Heart right ventricle (tissue), 16 donors: ENCODE measurements at regions not wholly inside any gene's neighbourhood (a gene's known extent, or its start where the extent isn't known, plus 50 kb on each side); places are given as distances from the start of the nearest gene placed in this dataset.

ENCODE experiments used
- ATAC-seq, 8 donors: fragments of 200-7000 bp; cut with Tn5 transposase; one replicate each; pipeline ENCODE4 v1.9.1; 2020; ENCODE audit warnings: mild to moderate bottlenecking in 8 of 8, moderate library complexity in 8 of 8, moderate number of reproducible peaks in 1 of 8
- DNase-seq, 2 donors: peaks; one replicate each; pipeline ENCODE4 v3.0.0-alpha.2; 2020
- H3K27ac ChIP-seq, 10 donors: fragments of 200-600 bp; sonication (generic) in 2 of 10; one replicate each; pipeline versions ENCODE4 v1.5.0 to v1.8.0; 2020 to 2022; ENCODE audit warnings: mild to moderate bottlenecking in 3 of 10
- H3K27me3 ChIP-seq, 7 donors: fragments of 200-600 bp; one replicate each; pipeline ENCODE4 v1.8.0; 2021 to 2022; ENCODE audit warnings: mild to moderate bottlenecking in 2 of 7
- H3K36me3 ChIP-seq, 9 donors: fragments of 200-600 bp; sonication (generic) in 1 of 9; one replicate each; pipeline versions ENCODE4 v1.5.0 to v1.8.0; 2020 to 2022; ENCODE audit warnings: mild to moderate bottlenecking in 2 of 9
- H3K4me1 ChIP-seq, 9 donors: fragments of 200-600 bp; sonication (generic) in 1 of 9; one replicate each; pipeline versions ENCODE4 v1.5.0 to v1.8.0; 2020 to 2022; ENCODE audit warnings: mild to moderate bottlenecking in 4 of 9
- H3K4me3 ChIP-seq, 10 donors: fragments of 200-600 bp; sonication (generic) in 2 of 10; one replicate each; pipeline versions ENCODE4 v1.5.0 to v1.8.0; 2020 to 2022; ENCODE audit warnings: mild to moderate bottlenecking in 7 of 10, moderate library complexity in 2 of 10
- H3K9me3 ChIP-seq, 11 donors: fragments of 200-600 bp in 10 of 11; sonication (generic) in 2 of 11; one replicate each; pipeline versions ENCODE4 v1.5.0 to v1.8.0; 2013 to 2022; ENCODE audit warnings: mild to moderate bottlenecking in 2 of 11, control low read depth in 1 of 11, moderate library complexity in 1 of 11
- WGBS, 2 donors: extraction: QIAGEN DNeasy Blood & Tissue Kit; methylation state at CpG; one replicate each; pipeline ENCODE4 v1.1.7; 2013; ENCODE audit warnings: inconsistent platforms in 1 of 2; 5-methylcytosine and 5-hydroxymethylcytosine counted together
- intact Hi-C, 10 donors: fragments of 100-400 bp; cut with DNase I; formaldehyde crosslinking; loops; one replicate each; pipeline versions ENCODE4 v1.11.1 to v1.14.2; 2022
- TF ChIP-seq, protein P1 (sequence below), 9 donors: fragments of 200-600 bp; sonication (generic) in 2 of 9; IDR thresholded peaks; one replicate each; pipeline versions ENCODE4 v1.5.0 to v1.8.0; 2021 to 2022; ENCODE audit warnings: antibody characterized with exemption in 9 of 9, mild to moderate bottlenecking in 5 of 9, moderate library complexity in 1 of 9
- donor health status: Arrhythmogenic right ventricular cardiomyopathy.
- donor health status: ischemic (EF 13 %, LVEDD 7.1; RV severe dilation, severe dysfunction).
- donor health status: healthy with polysubstance abuse.
- donor health status: DM: no; HTN: yes; CAD: no.
- donor health status: DM: no; HTN: no; CAD: no.
- donor health status: ischemic (EF 25% LVEDD 6.9; RV normal size, moderate dysfunction).
- donor health status: ischemic (EF 25% LVEDD 5.7; RV mildly dilated, moderate dysfunction).
- donor health status: healthy.
- donor health status: DM: yes; HTN: yes; CAD: no.
- donor health status: Ischemic cardiomyopathy.
- donor health status: ischemic (EF 35%, LVEDD 5.7; RV mildly dilated, moderate dysfunction).
- donor health status: nonischemic (EF 11% LVEDD 7.7; RV severe dilation, severe dysfunction).
- donor health status: DM: yes; HTN: yes; CAD: no.
- donor health status: PGD.
- donor health status: ischemic (EF 29% LVEDD 5.4; RV normal size, mild dysfunction).
- donor health status: nonischemic (EF 23%, LVEDD 6.1; RV moderate dilation, normal function).

DNA sequence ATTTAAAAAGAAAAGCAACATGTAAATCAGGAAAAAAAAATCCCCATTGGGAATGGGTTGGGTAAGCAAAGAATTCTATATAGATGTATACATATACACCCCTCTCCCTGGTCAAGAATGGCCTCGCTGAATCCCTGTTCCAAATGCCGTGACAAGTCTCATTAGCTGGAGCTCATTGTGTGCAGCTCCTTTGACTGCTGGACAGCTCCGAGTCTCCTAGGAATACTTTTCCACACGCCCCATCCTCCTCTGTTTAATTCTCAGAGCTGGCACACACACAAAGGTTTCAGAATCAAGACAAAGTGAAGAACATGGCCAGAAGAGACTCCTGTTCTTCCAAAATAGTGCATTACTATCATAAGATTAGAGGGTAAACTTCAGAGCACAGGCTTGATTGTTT, 130.9 kb upstream of the MKLN1 start:
- intact Hi-C loops, result no loop called here
- Histone ChIP-seq H3K4me1 (no peaks in the 10 kb centered on the region), H3K27ac (no peak overlapping the region), H3K9me3 (no peaks in the 10 kb centered on the region), H3K4me3 (no peak overlapping the region), H3K27me3 (no peaks in the 10 kb centered on the region), H3K36me3 (no peaks in the 10 kb centered on the region)
- TF ChIP-seq, protein P1, sequence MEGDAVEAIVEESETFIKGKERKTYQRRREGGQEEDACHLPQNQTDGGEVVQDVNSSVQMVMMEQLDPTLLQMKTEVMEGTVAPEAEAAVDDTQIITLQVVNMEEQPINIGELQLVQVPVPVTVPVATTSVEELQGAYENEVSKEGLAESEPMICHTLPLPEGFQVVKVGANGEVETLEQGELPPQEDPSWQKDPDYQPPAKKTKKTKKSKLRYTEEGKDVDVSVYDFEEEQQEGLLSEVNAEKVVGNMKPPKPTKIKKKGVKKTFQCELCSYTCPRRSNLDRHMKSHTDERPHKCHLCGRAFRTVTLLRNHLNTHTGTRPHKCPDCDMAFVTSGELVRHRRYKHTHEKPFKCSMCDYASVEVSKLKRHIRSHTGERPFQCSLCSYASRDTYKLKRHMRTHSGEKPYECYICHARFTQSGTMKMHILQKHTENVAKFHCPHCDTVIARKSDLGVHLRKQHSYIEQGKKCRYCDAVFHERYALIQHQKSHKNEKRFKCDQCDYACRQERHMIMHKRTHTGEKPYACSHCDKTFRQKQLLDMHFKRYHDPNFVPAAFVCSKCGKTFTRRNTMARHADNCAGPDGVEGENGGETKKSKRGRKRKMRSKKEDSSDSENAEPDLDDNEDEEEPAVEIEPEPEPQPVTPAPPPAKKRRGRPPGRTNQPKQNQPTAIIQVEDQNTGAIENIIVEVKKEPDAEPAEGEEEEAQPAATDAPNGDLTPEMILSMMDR (IDR thresholded peaks at IDR 0.05), result no peak
- WGBS, 2 donors, result 16 to 22% methylated on average over 4 of the region's 4 CpGs
- DNase-seq (no peak), ATAC-seq (no peak)

DNA sequence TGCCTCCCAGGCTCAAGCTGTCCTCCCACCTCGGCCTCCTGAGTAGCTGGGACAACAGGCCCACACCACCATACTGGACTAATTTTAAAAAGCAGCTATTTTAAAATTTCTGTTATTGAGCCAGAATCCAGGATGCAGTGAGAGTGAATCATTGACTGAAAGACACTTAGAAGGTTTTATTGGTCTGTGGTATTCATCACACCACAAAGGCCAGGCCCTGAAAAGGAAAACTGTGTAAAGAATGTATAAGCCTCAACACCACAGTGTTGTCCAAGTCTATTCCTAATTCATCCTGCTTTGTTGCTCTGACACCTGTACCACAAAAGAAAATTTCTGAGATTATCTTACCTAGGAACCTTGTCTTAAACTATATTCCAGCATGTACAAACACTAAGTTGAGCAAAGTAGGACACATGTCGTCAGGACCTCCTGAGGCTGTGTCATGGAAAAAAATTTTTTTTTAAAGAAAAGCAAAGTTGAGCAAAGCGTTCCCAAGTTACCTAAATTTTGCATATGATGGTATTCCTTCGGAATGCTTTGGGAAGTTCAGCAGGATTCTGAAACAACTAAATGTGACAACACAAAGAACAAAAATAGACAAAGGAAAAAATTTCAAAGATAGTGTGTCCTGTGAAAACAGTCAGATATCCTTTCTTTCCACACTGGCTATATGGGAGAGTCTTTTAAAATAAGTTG, 129.6 kb upstream of the MKLN1 start:
- WGBS, 2 donors, result 75 to 79% methylated on average over 4 of the region's 4 CpGs
- H3K4me1 ChIP-seq, result peaks cover 0 to 6% (median 0%) of the 10 kb centered on the region in 9 donors
- H3K27ac ChIP-seq, result no peak overlapping the region
- DNase-seq (no peak), ATAC-seq (no peak)
- H3K9me3 ChIP-seq, result no peaks in the 10 kb centered on the region
- TF ChIP-seq, protein P1 (IDR thresholded peaks at IDR 0.05), result no peak
- intact Hi-C loops, result no loop called here
- H3K4me3 ChIP-seq, result no peak overlapping the region
- no peaks in the 10 kb centered on the region for H3K36me3 ChIP-seq
- no peaks in the 10 kb centered on the region for H3K27me3 ChIP-seq

DNA sequence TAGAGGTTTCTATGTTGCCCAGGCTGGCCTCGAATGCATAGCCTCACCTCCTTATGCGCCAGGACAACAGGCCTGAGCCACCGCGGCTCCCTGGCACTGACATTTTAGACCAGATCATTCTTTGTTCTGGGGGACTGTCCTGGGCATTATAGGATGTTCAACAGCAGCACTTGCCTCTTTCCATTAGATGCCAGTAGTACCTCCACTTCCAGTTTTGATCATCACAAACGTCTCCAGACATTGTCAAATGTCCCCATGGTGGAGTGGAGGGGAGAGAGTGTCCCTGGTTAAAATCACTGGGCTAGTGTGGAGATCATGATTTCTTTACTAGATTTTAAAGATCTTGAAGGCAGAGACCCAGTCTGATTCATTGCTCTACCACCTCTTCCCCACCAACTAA, 125.2 kb upstream of the MKLN1 start:
- intact Hi-C loops, result no loop called here
- peak overlapping the region in 3 of 10 donors; percentile 0 to 12 (median 1) for H3K27ac ChIP-seq

DNA sequence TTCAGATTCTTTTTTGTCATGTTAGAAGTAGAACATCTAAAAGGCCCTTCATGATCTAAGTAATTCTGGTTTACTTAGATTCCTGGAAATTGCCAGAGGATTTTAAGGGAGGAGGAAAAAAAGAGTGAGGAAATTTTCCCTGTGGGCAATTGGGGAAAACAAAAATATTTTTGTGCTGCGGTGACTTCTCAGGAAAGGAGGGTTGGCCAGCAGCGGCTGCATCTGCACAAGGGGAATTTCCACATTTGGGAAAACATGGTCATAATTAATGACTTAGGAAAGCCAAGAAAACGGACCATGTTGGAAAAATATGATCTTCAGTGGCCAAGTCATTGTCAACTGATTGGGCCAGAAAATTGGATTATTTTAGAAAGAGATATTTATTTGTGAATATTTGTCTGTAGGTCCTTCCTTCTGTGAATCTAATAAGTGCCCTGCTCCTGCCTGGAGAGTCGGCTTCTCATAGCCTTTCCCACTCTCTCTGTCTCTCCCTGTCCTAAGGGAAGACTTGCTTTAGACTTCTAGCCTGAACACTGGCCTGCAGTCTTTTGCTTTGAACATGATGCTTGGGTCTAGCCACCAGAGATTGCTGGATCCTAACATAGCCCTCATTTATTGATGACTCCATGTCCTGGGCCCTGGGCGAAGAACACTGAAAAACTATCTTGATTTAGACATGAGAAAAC, 124.2 kb upstream of the MKLN1 start:
- TF ChIP-seq, protein P1 (IDR thresholded peaks at IDR 0.05), result no peak
- intact Hi-C loops, result no loop called here
- 56 to 74% methylated on average over 5 of the region's 5 CpGs for WGBS, 2 donors
- H3K36me3 ChIP-seq, result no peaks in the 10 kb centered on the region
- no peak for DNase-seq
- no peak overlapping the region for H3K4me3 ChIP-seq
- peak in 5 of 8 donors; percentile 42 to 56 (median 55) for ATAC-seq
- H3K27me3 ChIP-seq, result no peaks in the 10 kb centered on the region
- H3K9me3 ChIP-seq, result no peaks in the 10 kb centered on the region
- H3K27ac ChIP-seq, result peak overlapping the region in 4 of 10 donors; percentile 0 to 63 (median 18)
- H3K4me1 ChIP-seq, result peaks cover 0 to 14% (median 0%) of the 10 kb centered on the region in 9 donors

More for the DNA sequence above, 125.2 kb upstream of the MKLN1 start:
- WGBS, 2 donors, result 85 to 93% methylated on average over 5 of the region's 5 CpGs
- Histone ChIP-seq H3K27me3 (no peaks in the 10 kb centered on the region), H3K4me1 (peaks cover 0 to 14% (median 0%) of the 10 kb centered on the region in 9 donors), H3K4me3 (no peak overlapping the region), H3K36me3 (no peaks in the 10 kb centered on the region), H3K9me3 (no peaks in the 10 kb centered on the region)
- DNase-seq, result no peak
- no peak for ATAC-seq
- TF ChIP-seq, protein P1 (IDR thresholded peaks at IDR 0.05), result no peak
